ENCODE measurements at regions not wholly inside any gene's neighbourhood (a gene's known extent, or its start where the extent isn't known, plus 50 kb on each side); places are given as distances from the start of the nearest gene placed in this dataset.

GRCh38 chr12:46131732-46132469 is 136.9 kb downstream of the SLC38A1 start:
- no peak for DNase-seq

- DNase-seq: no peak
Observed at GRCh38 chr12:46127656-46128055, 137.3 kb upstream of the SCAF11 start.

GRCh38 chr12:46126050-46126727 is 135.8 kb upstream of the SCAF11 start:
- no peak for DNase-seq

GRCh38 chr12:46124848-46125619 is 134.7 kb upstream of the SCAF11 start:
- no peak for DNase-seq

GRCh38 chr12:46124132-46124847 is 133.9 kb upstream of the SCAF11 start:
- no peak for DNase-seq

- no peak for DNase-seq
Observed at GRCh38 chr12:46112364-46112763, 122.0 kb upstream of the SCAF11 start.

- no peak for DNase-seq
Observed at GRCh38 chr12:46111715-46112114, 121.3 kb upstream of the SCAF11 start.

GRCh38 chr12:46110928-46111699 is 120.7 kb upstream of the SCAF11 start:
- no peak for DNase-seq

- DNase-seq: no peak
Observed at GRCh38 chr12:46110223-46110611, 119.8 kb upstream of the SCAF11 start.

GRCh38 chr12:46109343-46110222 is 119.2 kb upstream of the SCAF11 start:
- DNase-seq: no peak

GRCh38 chr12:46108721-46109120 is 118.3 kb upstream of the SCAF11 start:
- no peak for DNase-seq

GRCh38 chr12:46107591-46107990 is 117.2 kb upstream of the SCAF11 start:
- no peak for DNase-seq

- no peak for DNase-seq
Observed at GRCh38 chr12:46105735-46106134, 115.4 kb upstream of the SCAF11 start.

GRCh38 chr12:46103559-46104383 is 113.4 kb upstream of the SCAF11 start:
- no peak for DNase-seq

GRCh38 chr12:46101485-46101869 is 111.1 kb upstream of the SCAF11 start:
- DNase-seq: no peak

GRCh38 chr12:46100551-46101484 is 110.4 kb upstream of the SCAF11 start:
- DNase-seq: no peak

- no peak for DNase-seq
Observed at GRCh38 chr12:46089414-46090162, 99.2 kb upstream of the SCAF11 start.

- DNase-seq: no peak
Observed at GRCh38 chr12:46087916-46088439, 97.6 kb upstream of the SCAF11 start.
